ENCODE measurements at regions not wholly inside any gene's neighbourhood (a gene's known extent, or its start where the extent isn't known, plus 50 kb on each side); places are given as distances from the start of the nearest gene placed in this dataset.

DNA sequence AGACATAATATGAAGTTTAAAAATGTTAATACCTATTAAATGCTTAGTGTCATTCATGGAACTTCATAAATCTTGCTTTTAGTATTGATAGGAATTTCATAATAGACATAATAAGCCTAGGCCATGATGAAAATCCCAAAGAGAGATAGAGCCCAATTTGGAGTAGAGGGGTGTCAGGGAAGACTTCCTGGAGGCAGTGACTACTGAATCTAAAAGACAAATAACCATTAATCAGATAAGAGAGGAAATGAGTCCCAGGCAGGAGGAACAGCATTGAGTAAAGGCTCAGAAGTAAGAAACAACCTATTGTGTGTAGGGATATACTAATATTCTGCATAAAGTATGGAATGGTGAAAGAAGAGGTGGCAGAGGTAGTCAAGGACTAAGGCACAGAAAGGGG lies 126.9 kb upstream of the MRPS22 start:
- Histone ChIP-seq H3K27me3 (no peaks in the 10 kb centered on the region), H3K27ac (no peak overlapping the region), H3K36me3 (no peaks in the 10 kb centered on the region), H3K79me2 (ENCODE audit: low read depth) (no peaks in the 10 kb centered on the region), H2AFZ (replicated peaks) (no peak overlapping the region), H3F3A (ENCODE audit: low read depth) (no peaks in the 10 kb centered on the region), H4K20me1 (ENCODE audit: low read depth) (no peaks in the 10 kb centered on the region), H3K9ac (no peak overlapping the region), H3K4me2 (no peak overlapping the region), H3K4me1 (no peaks in the 10 kb centered on the region), H3K4me3 (no peak overlapping the region), H3K9me3 (ENCODE audit: low read depth) (no peaks in the 10 kb centered on the region)
- TF ChIP-seq EZH2 (IDR thresholded peaks at IDR 0.05) (no peak), EZH2phosphoT487 (IDR thresholded peaks at IDR 0.05) (no peak)
- TF ChIP-seq, protein P1, sequence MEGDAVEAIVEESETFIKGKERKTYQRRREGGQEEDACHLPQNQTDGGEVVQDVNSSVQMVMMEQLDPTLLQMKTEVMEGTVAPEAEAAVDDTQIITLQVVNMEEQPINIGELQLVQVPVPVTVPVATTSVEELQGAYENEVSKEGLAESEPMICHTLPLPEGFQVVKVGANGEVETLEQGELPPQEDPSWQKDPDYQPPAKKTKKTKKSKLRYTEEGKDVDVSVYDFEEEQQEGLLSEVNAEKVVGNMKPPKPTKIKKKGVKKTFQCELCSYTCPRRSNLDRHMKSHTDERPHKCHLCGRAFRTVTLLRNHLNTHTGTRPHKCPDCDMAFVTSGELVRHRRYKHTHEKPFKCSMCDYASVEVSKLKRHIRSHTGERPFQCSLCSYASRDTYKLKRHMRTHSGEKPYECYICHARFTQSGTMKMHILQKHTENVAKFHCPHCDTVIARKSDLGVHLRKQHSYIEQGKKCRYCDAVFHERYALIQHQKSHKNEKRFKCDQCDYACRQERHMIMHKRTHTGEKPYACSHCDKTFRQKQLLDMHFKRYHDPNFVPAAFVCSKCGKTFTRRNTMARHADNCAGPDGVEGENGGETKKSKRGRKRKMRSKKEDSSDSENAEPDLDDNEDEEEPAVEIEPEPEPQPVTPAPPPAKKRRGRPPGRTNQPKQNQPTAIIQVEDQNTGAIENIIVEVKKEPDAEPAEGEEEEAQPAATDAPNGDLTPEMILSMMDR (IDR thresholded peaks at IDR 0.05): no peak
- no peaks in the 10 kb centered on the region for H3K9me3 Mint-ChIP-seq
- no peak overlapping the region for H3K4me3 Mint-ChIP-seq
- H3K4me1 Mint-ChIP-seq: peaks cover 4% of the 10 kb centered on the region
- H3K27me3 Mint-ChIP-seq (ENCODE audit: insufficient read depth, low read depth): peaks cover 13% of the 10 kb centered on the region
- no peak overlapping the region for H3K27ac Mint-ChIP-seq
- no peak for DNase-seq (ENCODE audit: low spot score)
- no peaks in the 10 kb centered on the region for H3K36me3 Mint-ChIP-seq

DNA sequence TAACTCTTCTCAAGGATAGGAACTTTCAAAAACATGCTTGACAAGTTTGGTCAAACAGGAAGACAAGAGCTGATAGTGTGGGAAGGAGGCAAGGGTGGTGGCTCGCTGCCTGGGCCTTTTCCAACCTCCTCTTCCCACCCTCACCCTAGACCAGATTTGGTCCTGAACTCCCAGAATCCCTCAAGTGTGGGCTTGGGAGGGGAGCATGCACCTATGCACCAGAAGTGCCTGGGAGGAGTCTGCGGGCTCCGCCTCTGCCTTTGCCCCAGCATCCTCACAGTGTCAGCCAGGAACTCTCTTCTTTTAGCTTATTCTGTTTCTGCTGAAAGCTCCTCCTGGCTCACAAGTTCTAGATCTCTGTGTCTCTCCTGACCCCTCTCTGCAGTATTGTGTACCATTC lies 126.2 kb upstream of the MRPS22 start:
- H3F3A ChIP-seq (ENCODE audit: low read depth): no peaks in the 10 kb centered on the region
- no peak overlapping the region for H3K4me2 ChIP-seq
- H2AFZ ChIP-seq (replicated peaks): no peak overlapping the region
- no peaks in the 10 kb centered on the region for H3K36me3 Mint-ChIP-seq
- H3K4me1 Mint-ChIP-seq: peaks cover 6% of the 10 kb centered on the region
- TF ChIP-seq EZH2phosphoT487 (IDR thresholded peaks at IDR 0.05): no peak
- TF ChIP-seq, protein P1 (IDR thresholded peaks at IDR 0.05): no peak
- TF ChIP-seq EZH2 (IDR thresholded peaks at IDR 0.05): no peak
- no peaks in the 10 kb centered on the region for H3K79me2 ChIP-seq (ENCODE audit: low read depth)
- no peak overlapping the region for H3K9ac ChIP-seq
- no peaks in the 10 kb centered on the region for H3K4me1 ChIP-seq
- no peak overlapping the region for H3K27ac ChIP-seq
- no peaks in the 10 kb centered on the region for H3K27me3 ChIP-seq
- H3K27me3 Mint-ChIP-seq (ENCODE audit: insufficient read depth, low read depth): peaks cover 13% of the 10 kb centered on the region
- no peaks in the 10 kb centered on the region for H3K9me3 Mint-ChIP-seq
- no peak overlapping the region for H3K4me3 ChIP-seq
- no peaks in the 10 kb centered on the region for H4K20me1 ChIP-seq (ENCODE audit: low read depth)
- H3K36me3 ChIP-seq: no peaks in the 10 kb centered on the region
- no peak overlapping the region for H3K27ac Mint-ChIP-seq
- H3K9me3 ChIP-seq (ENCODE audit: low read depth): no peaks in the 10 kb centered on the region
- no peak for DNase-seq (ENCODE audit: low spot score)
- H3K4me3 Mint-ChIP-seq: no peak overlapping the region

GRCh38 chr3:139218046-139218445 lies 125.8 kb upstream of the MRPS22 start:
- Histone ChIP-seq H3F3A (ENCODE audit: low read depth) (no peaks in the 10 kb centered on the region), H3K27me3 (no peaks in the 10 kb centered on the region), H3K9ac (no peak overlapping the region), H3K79me2 (ENCODE audit: low read depth) (no peaks in the 10 kb centered on the region), H4K20me1 (ENCODE audit: low read depth) (no peaks in the 10 kb centered on the region), H3K4me1 (no peaks in the 10 kb centered on the region), H3K4me3 (no peak overlapping the region), H2AFZ (replicated peaks) (no peak overlapping the region), H3K9me3 (ENCODE audit: low read depth) (no peaks in the 10 kb centered on the region), H3K4me2 (no peak overlapping the region), H3K27ac (no peak overlapping the region), H3K36me3 (no peaks in the 10 kb centered on the region)
- H3K27ac Mint-ChIP-seq: no peak overlapping the region
- no peak for DNase-seq (ENCODE audit: low spot score)
- peaks cover 13% of the 10 kb centered on the region for H3K27me3 Mint-ChIP-seq (ENCODE audit: insufficient read depth, low read depth)
- no peaks in the 10 kb centered on the region for H3K9me3 Mint-ChIP-seq
- no peaks in the 10 kb centered on the region for H3K36me3 Mint-ChIP-seq
- peaks cover 6% of the 10 kb centered on the region for H3K4me1 Mint-ChIP-seq
- TF ChIP-seq, protein P1 (IDR thresholded peaks at IDR 0.05): no peak
- no peak for TF ChIP-seq EZH2phosphoT487 (IDR thresholded peaks at IDR 0.05)
- no peak for TF ChIP-seq EZH2 (IDR thresholded peaks at IDR 0.05)
- no peak overlapping the region for H3K4me3 Mint-ChIP-seq

Data from neural progenitor cell (in vitro differentiated cells).